22Rv1 (cell line): ENCODE measurements at regions not wholly inside any gene's neighbourhood (a gene's known extent, or its start where the extent isn't known, plus 50 kb on each side); places are given as distances from the start of the nearest gene placed in this dataset.

Source experiments
- H3K27ac ChIP-seq: fragments of 450-650 bp; 2 replicates; pipeline ENCODE4 v1.5.1; 2017
- ZFX ChIP-seq: fragments of 450-650 bp; IDR thresholded peaks from 2 replicates; pipeline ENCODE4 v1.6.1; 2017; ENCODE audit warnings: antibody characterized with exemption, borderline replicate concordance
- TF ChIP-seq, protein P1 (sequence below): fragments of 450-650 bp; IDR thresholded peaks from 2 replicates; pipeline ENCODE4 v1.5.1; 2017; ENCODE audit warnings: mild to moderate bottlenecking

DNA sequence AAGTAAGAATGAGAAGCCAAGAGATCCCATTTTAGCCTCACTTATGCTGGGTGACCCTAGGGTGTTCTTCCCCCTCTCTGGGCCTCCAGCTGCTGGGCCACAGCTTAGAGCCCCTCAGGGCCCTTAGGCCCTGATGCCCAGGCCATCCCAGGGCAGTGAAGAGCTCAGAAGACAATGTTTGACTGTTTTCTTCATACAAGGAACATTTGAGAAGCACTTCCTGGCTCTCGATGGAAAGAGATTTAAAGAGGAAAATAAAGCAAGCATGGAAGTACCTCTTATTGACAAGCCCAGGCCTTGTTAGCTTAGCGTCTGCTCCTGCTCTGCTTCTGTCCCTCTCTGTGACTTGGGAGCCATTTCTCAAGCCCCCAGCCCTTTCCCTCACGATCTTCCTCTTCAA, 165.9 kb upstream of the SMIM23 start:
- no peak overlapping the region for H3K27ac ChIP-seq
- TF ChIP-seq, protein P1, sequence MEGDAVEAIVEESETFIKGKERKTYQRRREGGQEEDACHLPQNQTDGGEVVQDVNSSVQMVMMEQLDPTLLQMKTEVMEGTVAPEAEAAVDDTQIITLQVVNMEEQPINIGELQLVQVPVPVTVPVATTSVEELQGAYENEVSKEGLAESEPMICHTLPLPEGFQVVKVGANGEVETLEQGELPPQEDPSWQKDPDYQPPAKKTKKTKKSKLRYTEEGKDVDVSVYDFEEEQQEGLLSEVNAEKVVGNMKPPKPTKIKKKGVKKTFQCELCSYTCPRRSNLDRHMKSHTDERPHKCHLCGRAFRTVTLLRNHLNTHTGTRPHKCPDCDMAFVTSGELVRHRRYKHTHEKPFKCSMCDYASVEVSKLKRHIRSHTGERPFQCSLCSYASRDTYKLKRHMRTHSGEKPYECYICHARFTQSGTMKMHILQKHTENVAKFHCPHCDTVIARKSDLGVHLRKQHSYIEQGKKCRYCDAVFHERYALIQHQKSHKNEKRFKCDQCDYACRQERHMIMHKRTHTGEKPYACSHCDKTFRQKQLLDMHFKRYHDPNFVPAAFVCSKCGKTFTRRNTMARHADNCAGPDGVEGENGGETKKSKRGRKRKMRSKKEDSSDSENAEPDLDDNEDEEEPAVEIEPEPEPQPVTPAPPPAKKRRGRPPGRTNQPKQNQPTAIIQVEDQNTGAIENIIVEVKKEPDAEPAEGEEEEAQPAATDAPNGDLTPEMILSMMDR = no peak
- TF ChIP-seq ZFX = no peak

DNA sequence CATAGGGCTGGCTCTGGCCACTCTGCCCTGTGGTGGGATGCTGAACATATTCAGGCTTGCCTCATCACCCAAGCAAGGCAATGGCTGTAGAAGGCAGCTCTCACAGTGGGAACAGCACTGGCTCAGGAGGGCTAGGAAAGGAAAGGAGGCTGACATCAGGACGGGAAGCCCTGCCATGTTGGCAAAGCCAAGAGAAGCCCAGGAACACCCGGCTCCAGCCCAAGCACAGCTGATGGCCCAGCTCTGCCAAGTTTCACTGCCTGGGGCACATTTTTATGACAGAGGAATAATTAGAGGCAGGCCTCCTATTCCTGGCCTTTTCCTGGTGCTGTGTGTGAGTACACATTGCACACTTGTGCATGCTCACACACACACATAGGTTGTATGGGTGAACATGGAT, 163.6 kb upstream of the SMIM23 start:
- TF ChIP-seq, protein P1 = no peak
- no peak for TF ChIP-seq ZFX
- no peak overlapping the region for H3K27ac ChIP-seq

DNA sequence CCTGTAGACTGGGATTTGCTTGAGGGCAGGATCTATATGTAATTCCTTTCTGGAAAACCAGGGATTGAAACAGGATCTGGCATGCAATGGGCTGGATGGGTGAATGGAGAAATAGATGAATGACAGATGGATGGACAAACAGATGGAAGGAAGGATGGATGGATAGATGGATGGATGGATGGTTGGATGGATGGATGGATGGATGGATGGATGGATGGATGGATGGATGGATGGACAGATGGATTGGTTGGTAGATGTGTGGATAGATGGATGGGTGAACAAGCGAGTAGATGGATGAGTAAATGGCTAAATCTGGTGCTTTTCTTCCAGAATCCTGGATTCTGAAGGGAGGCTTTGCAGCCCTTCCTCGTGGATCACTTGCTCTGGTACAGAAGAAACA, 162.5 kb upstream of the SMIM23 start:
- TF ChIP-seq, protein P1 = no peak
- TF ChIP-seq ZFX = no peak
- no peak overlapping the region for H3K27ac ChIP-seq

DNA sequence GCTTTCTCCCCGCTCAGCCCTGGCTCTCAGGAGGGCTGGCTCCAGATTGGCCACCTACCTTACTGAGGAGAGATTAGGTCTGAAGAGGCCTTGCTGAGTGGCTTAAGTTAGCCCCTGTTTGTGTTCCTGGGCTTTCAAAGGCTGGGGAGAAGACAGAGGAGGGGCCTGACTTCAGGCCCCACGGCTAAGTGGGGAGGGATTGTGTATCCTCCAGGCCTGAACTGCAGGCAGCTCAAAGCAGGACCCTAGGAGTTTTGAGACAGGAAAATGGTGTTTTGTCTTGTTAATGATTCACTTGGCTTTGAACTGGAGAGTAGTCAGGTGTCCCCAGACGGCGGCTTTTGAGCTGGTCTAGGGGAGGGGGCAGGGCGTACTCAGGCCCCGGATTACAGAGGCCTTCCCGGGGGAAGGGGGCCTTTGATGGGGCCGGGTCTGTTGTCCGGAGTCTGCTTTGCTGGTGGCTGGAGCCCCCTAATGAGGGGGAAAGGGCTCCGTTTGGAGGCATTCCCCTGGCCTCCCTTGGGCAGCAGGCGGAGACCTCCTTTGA, 162.0 kb upstream of the SMIM23 start:
- no peak overlapping the region for H3K27ac ChIP-seq
- TF ChIP-seq, protein P1 = no peak
- TF ChIP-seq ZFX = no peak

DNA sequence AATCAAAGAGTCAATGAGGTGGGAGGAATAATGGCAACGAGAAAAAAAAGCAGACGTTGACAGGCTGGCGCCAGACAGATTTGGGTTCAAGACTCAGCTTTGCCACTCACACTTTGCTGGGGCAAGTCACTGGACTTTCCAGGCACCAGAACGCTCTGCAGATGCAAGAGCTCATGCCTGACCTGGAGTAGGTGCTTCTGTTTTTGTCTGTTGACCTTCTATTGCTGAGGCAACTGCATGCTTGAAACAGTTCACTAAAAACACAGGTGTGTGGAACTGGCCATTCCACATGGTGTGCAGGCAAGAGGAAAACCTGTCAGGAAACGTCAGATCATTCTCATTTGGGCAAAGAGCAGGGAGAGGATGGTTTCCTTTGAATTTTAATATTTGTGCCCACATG, 161.2 kb upstream of the SMIM23 start:
- H3K27ac ChIP-seq = no peak overlapping the region
- TF ChIP-seq ZFX = no peak
- TF ChIP-seq, protein P1 = no peak

DNA sequence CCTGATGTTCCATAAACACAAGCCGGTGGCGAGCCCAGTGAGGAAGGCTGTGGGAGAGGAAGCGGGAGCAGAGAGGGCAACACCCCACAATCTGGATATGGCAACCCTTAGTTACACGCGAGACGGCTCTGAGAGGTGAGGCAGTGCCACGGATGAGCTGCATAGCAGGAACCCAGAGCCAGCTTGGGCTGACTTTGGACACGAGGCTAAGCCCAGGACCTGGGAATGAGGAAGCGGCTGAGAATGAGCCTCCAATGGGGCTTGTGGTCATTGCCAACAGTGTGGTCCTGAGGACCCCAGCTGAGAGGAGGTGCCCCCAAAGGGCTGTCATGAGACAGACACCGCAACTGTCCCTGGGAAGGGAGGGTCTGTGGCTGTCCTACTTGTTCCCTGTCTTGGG, 160.0 kb upstream of the SMIM23 start:
- TF ChIP-seq ZFX = no peak
- TF ChIP-seq, protein P1 = no peak
- no peak overlapping the region for H3K27ac ChIP-seq

DNA sequence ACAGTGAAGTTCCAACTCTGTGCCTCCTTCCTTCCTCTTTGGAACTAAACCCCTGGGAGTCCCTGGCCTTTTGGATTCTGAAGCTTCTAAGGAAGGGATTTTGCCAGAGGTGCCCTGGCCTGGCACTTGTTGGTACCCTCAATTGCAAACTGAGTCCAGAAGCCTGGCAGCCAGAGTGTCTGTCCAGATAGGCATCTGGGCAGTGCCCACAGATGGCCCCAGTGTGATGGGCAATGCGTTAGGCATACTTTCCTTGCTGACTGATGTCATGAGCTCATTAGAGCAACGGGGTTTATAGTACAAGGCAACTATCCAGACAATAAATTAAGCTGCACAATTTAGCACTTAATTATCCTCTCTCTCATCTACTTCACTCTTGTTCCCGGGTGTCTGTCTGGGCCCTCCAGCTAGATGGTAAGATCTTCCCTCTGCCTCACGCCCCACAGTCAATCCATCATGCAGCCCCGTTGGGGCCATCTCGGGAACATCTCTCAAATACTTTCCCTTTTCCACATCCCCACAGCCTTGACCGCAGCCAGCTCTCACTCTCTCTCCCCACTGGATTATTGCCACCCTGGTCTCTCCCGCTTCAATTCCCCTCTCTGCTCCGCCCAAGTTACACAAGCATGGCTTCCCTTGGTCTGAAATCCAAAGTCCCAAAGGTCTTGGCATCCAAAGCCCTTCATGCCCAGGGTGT, 157.5 kb upstream of the SMIM23 start:
- TF ChIP-seq, protein P1 = no peak
- TF ChIP-seq ZFX = no peak
- H3K27ac ChIP-seq = no peak overlapping the region
